WI38 (cell line): ENCODE measurements at regions not wholly inside any gene's neighbourhood (a gene's known extent, or its start where the extent isn't known, plus 50 kb on each side); places are given as distances from the start of the nearest gene placed in this dataset.

ENCODE experiments used
- H3K4me3 ChIP-seq: 2 replicates; pipeline ENCODE4 v1.5.1; 2011; ENCODE audit warnings: low read depth, mild to moderate bottlenecking, control low read depth, low read length
- CTCF ChIP-seq: IDR thresholded peaks from 2 replicates; pipeline ENCODE4 v1.5.1; 2012; ENCODE audit warnings: low read depth, mild to moderate bottlenecking, control low read depth, low read length

- no peak for TF ChIP-seq CTCF
- no peak overlapping the region for H3K4me3 ChIP-seq
Measured at GRCh38 chr22:27476729-27477128, 324.8 kb downstream of the MN1 start.

GRCh38 chr22:27477171-27477570 is 324.4 kb downstream of the MN1 start:
- no peak overlapping the region for H3K4me3 ChIP-seq
- no peak for TF ChIP-seq CTCF

GRCh38 chr22:27480487-27480886 is 321.1 kb downstream of the MN1 start:
- no peak for TF ChIP-seq CTCF
- no peak overlapping the region for H3K4me3 ChIP-seq

GRCh38 chr22:27482402-27482801 is 319.2 kb downstream of the MN1 start:
- H3K4me3 ChIP-seq = no peak overlapping the region
- no peak for TF ChIP-seq CTCF

GRCh38 chr22:27483095-27483785 is 318.3 kb downstream of the MN1 start:
- no peak for TF ChIP-seq CTCF
- no peak overlapping the region for H3K4me3 ChIP-seq

- TF ChIP-seq CTCF = no peak
- no peak overlapping the region for H3K4me3 ChIP-seq
Measured at GRCh38 chr22:27485842-27486241, 315.7 kb downstream of the MN1 start.

- H3K4me3 ChIP-seq = no peak overlapping the region
- TF ChIP-seq CTCF = no peak
Measured at GRCh38 chr22:27487600-27488452, 313.7 kb downstream of the MN1 start.
